NCI-H2196 treated with DMSO at 0.1 percent for 48 hours (cell line): ENCODE measurements at regions not wholly inside any gene's neighbourhood (a gene's known extent, or its start where the extent isn't known, plus 50 kb on each side); places are given as distances from the start of the nearest gene placed in this dataset.
"Not testable (repeated sequence)": the region's sequence is repeated elsewhere in the genome, so short reads cannot be mapped to it uniquely, and the experiment has no call there.

Source experiments
- DNase-seq: peaks from one replicate; lab custom pipeline; 2025; ENCODE audit not compliant: unreplicated experiment; lab: John Stamatoyannopoulos, UW

DNA sequence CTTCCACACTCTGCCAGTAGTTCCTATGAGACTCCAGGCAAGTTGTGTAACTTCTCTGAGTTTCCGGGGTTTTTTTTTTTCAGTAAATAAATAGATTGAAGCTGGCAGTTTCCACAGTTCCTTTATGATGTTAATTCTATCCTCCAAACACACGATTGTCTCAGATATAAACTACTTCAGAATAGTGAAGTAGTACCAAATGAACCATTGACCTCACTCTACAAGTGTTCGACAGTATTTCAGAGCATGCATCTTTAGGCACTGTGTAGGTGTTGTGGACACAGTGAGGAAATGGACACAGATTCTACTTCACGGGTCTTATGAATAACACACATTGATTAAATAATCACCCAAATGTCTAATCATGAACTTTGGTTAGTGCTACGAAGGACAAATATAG is 136.1 kb upstream of the IGSF10 start:
- no peak for DNase-seq

- DNase-seq: no peak
Observed at GRCh38 chr3:151593928-151594327, 133.1 kb upstream of the IGSF10 start.

GRCh38 chr3:151592287-151592686 is 131.4 kb upstream of the IGSF10 start:
- no peak for DNase-seq

DNA sequence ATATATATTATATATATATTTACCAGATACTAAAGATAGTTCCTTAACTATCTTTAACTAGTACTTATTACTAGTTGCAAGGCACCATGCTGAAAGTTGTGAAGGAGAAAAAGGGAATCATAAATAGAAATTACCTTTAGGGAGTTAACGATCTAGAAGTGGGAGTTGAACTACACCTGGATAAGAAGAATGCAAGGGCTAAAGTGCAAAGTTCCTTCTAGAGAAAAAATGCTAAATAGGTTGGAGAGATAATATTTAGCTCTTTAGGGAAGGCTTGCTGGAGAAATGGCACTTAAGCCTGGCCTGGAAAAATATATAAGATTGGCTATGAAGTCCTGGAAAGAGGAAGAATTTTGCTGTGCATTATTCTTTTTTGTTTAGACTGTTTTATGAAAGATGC is 130.6 kb upstream of the IGSF10 start:
- no peak for DNase-seq

DNA sequence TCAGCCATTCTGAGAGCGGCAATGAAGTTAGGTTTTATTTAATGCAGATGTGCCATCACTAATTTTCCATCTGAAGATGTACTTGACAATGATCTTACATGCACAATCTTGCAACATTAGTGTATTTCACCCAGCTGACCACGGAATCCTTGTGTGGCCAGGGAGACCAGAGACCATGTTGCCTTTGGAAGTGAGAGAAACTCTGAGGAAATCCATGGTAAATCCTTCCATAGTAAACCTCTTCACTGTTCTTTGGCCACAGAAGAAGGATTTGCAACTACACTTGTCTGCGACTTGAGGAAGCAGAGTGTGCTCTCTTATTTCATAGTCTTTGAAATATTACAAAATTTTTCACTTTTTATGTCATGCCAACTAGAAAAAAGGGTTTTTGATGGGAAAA is 128.4 kb upstream of the IGSF10 start:
- DNase-seq: no peak

DNA sequence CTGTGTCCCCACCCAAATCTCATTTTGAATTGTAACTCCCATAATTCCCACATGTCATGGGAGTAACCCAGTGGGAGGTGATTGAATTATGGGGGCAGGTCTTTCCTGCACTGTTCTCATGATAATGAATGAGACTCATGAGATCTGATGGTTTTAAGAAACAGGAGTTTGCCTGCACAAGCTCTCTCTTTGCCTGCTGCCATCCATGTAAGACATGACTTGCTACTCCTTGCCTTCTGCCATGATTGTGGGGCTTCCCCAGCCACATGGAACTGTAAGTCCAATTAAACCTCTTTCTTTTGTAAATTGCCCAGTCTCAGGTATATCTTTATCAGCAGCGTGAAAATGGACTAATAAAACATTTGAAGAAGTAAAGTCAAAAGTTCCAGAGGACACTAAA is 126.8 kb upstream of the IGSF10 start:
- not testable (repeated sequence) for DNase-seq

DNA sequence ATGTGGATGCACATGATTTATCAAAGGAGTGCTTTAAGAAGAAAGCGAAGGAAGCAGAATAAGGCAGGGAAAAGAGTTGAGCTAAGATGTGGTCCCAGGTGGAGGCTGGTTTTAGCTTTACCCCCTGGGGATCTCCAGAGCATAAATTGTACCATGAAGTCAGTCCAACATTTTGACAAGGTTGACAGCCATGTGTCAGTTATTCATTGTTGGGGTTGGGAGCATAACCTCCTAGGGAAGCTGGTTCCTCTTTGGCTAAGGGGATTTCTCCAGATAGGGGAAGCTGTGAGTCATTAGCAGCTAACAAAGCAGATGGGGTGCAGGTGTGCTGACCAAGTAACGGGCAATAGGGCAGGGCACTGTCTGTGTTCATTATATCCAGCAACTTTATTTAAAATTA is 123.7 kb upstream of the IGSF10 start:
- DNase-seq: no peak

DNA sequence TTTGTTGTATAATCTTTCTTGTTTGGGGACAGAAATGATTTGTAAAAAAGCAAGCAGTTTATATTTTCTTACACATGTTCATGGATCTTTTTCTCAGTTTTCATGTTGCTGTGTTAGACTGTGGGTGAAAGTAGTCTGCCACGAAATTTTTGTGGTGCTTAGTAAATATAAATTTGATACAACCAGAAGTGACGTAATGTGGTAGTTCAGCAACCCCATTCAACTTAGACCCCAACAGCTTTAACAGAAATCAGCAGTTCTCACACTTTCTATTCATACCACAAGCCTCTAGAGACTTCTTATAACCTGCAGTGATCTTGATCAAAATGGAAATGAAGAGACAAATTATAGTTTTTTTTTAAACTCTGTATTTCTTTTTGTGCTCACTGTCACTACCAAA is 120.2 kb upstream of the IGSF10 start:
- no peak for DNase-seq

GRCh38 chr3:151580591-151580990 is 119.7 kb upstream of the IGSF10 start:
- DNase-seq: no peak

GRCh38 chr3:151579571-151580270 is 118.9 kb upstream of the IGSF10 start:
- no peak for DNase-seq

GRCh38 chr3:151578495-151578894 is 117.6 kb upstream of the IGSF10 start:
- DNase-seq: no peak

DNA sequence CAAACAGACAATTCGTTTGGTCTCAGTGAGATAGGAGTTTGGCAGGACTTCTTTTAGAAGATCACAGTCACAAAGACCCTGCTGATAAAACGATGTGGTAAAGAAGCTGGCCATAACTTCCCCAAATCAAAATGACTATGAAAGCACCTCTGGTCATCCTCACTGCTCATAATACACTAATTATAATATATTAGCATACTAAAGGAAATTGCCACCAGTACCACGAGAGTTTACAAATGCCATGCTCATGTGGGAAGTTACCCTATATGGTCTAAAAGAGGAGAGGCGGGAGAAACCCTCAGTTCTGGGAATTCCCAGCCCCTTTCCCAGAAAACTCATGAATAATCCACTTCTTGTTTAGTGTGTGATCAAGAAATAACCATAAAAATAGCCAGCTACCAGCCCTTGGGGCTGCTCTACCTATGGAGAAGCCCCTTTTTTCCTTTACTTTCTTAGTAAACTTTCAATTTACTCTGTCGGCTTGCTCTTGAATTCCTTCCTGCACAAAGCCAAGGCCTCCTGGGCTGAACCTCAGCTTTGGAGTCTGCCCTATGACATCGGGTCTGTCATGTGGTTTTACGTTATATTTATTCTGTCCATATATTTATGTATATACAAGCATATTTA is 115.8 kb upstream of the IGSF10 start:
- DNase-seq: no peak

DNA sequence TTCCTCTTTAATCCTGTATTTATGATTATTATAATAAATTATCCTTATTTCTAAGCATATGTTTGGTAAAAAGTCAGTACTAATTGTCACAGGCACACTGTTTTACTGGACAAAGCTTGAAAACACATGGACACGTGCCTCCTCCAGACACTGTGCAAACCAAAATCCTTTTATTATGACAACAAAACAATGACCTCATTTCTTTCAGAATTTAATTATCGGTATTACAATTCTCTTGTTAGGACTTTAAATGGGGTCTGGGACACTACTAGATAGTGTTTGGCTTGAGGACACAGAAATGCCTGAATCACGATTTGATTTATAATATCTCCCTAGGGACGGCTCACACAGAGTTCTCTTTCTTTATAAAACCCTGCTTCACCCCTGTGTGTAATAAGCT is 107.3 kb upstream of the IGSF10 start:
- no peak for DNase-seq

- DNase-seq: no peak
Observed at GRCh38 chr3:151567477-151567876, 106.6 kb upstream of the IGSF10 start.

DNA sequence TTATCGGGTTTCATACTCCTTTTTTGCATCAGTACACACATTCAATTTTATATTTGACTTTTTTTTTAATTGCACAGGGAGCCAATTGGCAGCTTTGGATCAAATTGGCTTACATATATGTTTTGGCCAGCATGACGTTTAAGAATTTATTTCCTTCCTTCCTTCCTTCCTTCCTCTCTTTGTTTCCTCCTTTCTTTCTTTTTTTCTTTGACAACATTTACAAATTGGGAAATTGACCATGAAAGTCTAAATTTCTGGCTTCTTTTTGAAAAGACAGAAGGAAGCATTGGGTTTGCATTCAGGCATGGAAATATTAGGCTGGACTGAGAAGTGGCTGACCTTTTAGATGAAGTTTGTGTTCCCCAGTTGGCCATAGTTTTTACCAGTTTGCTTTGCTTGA is 103.4 kb upstream of the IGSF10 start:
- DNase-seq: no peak

GRCh38 chr3:151563305-151563704 is 102.4 kb upstream of the IGSF10 start:
- DNase-seq: no peak

DNA sequence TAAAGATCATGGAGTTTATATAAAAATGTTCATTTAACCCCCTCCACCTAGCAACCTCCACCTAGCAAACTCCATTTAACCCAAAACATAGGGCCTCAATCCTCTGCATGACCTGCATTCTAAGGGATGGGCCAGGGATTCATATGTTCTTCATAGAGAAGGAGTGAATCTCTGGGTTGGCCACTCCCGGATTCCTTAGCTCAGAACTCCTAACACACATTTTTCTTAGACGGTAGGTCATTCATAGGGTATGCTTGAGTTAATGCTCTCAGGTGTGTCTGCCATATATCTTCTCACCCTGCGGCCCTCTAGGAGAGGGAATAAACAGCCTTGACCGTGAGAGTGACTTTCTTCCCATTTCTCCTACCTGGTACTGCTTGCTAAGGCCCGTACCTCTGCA is 102.0 kb upstream of the IGSF10 start:
- no peak for DNase-seq

- DNase-seq: no peak
Observed at GRCh38 chr3:151561878-151562277, 101.0 kb upstream of the IGSF10 start.

DNA sequence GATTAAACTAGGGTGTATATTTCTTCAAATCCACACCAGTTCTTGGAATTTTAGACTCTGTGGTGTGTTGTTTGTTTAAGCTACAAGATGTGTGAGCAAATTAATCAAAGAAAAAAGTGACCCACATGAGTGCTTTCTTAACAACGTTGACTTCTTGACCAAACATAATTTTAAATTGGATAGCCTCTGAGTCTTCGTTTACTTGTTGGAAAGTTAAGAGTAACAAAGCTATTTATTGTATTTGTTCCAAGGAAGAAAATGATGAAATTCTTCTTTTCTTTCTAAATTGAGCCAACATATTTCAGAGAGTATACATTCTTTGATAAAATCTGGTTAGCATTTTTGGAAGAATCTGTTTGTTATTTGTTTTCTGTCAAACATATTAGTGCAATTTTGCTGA is 99.9 kb upstream of the IGSF10 start:
- no peak for DNase-seq

DNA sequence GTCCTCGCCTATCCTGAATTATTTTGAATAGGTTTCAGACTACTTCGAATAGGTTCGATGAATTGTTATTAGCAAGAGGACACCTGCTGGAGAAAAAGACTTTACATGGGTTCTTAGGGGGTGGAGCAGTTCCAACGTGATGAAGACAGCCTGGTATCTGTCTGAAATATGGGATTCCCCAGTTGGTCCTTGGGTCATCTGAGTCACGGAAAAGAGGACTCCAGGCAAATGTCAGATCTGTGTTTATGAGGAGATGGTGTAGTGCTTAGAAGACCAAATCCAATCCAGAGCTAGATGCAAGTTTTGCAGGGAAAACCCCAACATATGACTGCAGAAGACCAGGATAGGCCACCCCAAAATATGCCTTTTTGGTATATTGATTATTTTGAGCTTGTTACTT is 98.9 kb upstream of the IGSF10 start:
- DNase-seq: no peak

DNA sequence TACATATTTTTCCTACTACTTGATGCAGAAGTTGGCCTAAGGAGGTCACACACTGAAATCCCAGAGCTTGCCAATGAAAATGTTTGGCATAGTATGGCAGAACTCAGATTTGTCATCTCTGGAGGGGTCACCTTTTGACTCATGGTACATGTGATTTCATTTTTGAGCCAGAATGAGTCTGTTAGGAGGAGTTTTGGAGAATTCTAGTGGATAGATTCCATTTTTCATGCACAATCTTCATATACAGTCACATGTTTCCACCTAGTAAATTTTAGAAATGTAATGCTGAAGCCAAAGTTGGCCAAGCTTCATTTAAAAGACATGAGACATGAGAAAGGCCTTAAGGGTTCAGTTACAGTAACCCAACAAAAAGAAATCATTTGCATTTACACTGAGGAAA is 97.8 kb upstream of the IGSF10 start:
- no peak for DNase-seq

- no peak for DNase-seq
Observed at GRCh38 chr3:151557068-151557840, 96.4 kb upstream of the IGSF10 start.
